Aorta (tissue), 5 donors: ENCODE measurements at regions not wholly inside any gene's neighbourhood (a gene's known extent, or its start where the extent isn't known, plus 50 kb on each side); places are given as distances from the start of the nearest gene placed in this dataset.

ENCODE experiments used
- ATAC-seq: fragments of 200-7000 bp; cut with Tn5 transposase; one replicate; pipeline ENCODE4 v1.9.1; 2022; ENCODE audit warnings: moderate library complexity; ENCODE audit not compliant: low FRiP score
- DNase-seq, 2 donors: peaks; one replicate each; pipeline ENCODE4 v3.0.0-alpha.2; 2020
- H3K27ac ChIP-seq, 2 donors: one replicate each; pipeline ENCODE4 v1.5.1; 2013; ENCODE audit warnings: low read length in 2 of 2, mild to moderate bottlenecking in 2 of 2, moderate library complexity in 2 of 2, control low read depth in 1 of 2, inconsistent platforms in 1 of 2, low read depth in 1 of 2
- H3K27me3 ChIP-seq, 2 donors: one replicate each; pipeline ENCODE4 v1.6.1; 2013; ENCODE audit warnings: control low read depth in 1 of 2, low read length in 1 of 2, mild to moderate bottlenecking in 1 of 2, moderate library complexity in 1 of 2; ENCODE audit not compliant: insufficient read depth in 2 of 2, control insufficient read depth in 1 of 2
- H3K36me3 ChIP-seq, 2 donors: one replicate each; pipeline ENCODE4 v1.6.1; 2013; ENCODE audit warnings: control low read depth in 1 of 2, low read length in 1 of 2, mild to moderate bottlenecking in 1 of 2; ENCODE audit not compliant: insufficient read depth in 2 of 2, control insufficient read depth in 1 of 2
- H3K4me1 ChIP-seq, 2 donors: one replicate each; pipeline ENCODE4 v1.6.1; 2013; ENCODE audit warnings: low read length in 2 of 2, control low read depth in 1 of 2, mild to moderate bottlenecking in 1 of 2, moderate library complexity in 1 of 2; ENCODE audit not compliant: insufficient read depth in 2 of 2, control insufficient read depth in 1 of 2
- H3K4me3 ChIP-seq, 2 donors: one replicate each; pipeline ENCODE4 v1.5.1; 2013; ENCODE audit warnings: low read length in 2 of 2, control low read depth in 1 of 2, mild to moderate bottlenecking in 1 of 2
- H3K9me3 ChIP-seq: one replicate; pipeline ENCODE4 v1.6.1; 2013; ENCODE audit warnings: mild to moderate bottlenecking, low read length; ENCODE audit not compliant: control insufficient read depth
- WGBS, 2 donors: extraction: QIAGEN DNeasy Blood & Tissue Kit; methylation state at CpG; one replicate each; pipeline ENCODE4 v1.1.7; 2013; 5-methylcytosine and 5-hydroxymethylcytosine counted together
- intact Hi-C, 2 donors: fragments of 100-400 bp; cut with DNase I; formaldehyde crosslinking; loops; one replicate each; pipeline versions ENCODE4 v1.14.2 to v1.15.0; 2022
- donor health status: healthy with polysubstance abuse.
- donor health status: Bipolar disorder and iron deficiency.
- donor health status: DM: no; HTN: no; CAD: no.
- donor health status: DM: no; HTN: no; CAD: no.
- donor health status: DM: yes; HTN: yes; CAD: no.

- ATAC-seq (no peak), DNase-seq (no peak)
- WGBS, 2 donors, result 55 to 63% methylated on average over 2 of the region's 2 CpGs
- no peak overlapping the region for H3K27ac ChIP-seq
- no peaks in the 10 kb centered on the region for H3K36me3 ChIP-seq
- no peaks in the 10 kb centered on the region for H3K9me3 ChIP-seq
- intact Hi-C loops, result no loop called here
- peaks cover 0 to 2% of the 10 kb centered on the region in 2 donors for H3K4me1 ChIP-seq
- no peak overlapping the region for H3K4me3 ChIP-seq
- H3K27me3 ChIP-seq, result no peaks in the 10 kb centered on the region
Measured at GRCh38 chr3:59631482-59631881, 581.7 kb upstream of the CFAP20DC start.

GRCh38 chr3:59621037-59621436, 571.2 kb upstream of the CFAP20DC start:
- Histone ChIP-seq H3K4me1 (no peaks in the 10 kb centered on the region), H3K36me3 (no peaks in the 10 kb centered on the region), H3K27ac (no peak overlapping the region), H3K4me3 (no peak overlapping the region), H3K9me3 (no peaks in the 10 kb centered on the region), H3K27me3 (no peaks in the 10 kb centered on the region)
- DNase-seq, result no peak
- ATAC-seq, result no peak
- intact Hi-C loops, result no loop called here
- WGBS, 2 donors, result 34 to 51% methylated on average over 3 of the region's 3 CpGs

GRCh38 chr3:59620325-59620724, 570.5 kb upstream of the CFAP20DC start:
- Histone ChIP-seq H3K4me1 (no peaks in the 10 kb centered on the region), H3K36me3 (no peaks in the 10 kb centered on the region), H3K27me3 (no peaks in the 10 kb centered on the region), H3K9me3 (no peaks in the 10 kb centered on the region), H3K4me3 (no peak overlapping the region), H3K27ac (no peak overlapping the region)
- ATAC-seq, result no peak
- no peak for DNase-seq
- 48 to 51% methylated on average over 4 of the region's 4 CpGs for WGBS, 2 donors
- intact Hi-C loops, result no loop called here

GRCh38 chr3:59612444-59612715, 562.6 kb upstream of the CFAP20DC start:
- no peak overlapping the region for H3K27ac ChIP-seq
- DNase-seq (no peak), ATAC-seq (no peak)
- no peaks in the 10 kb centered on the region for H3K36me3 ChIP-seq
- H3K27me3 ChIP-seq, result no peaks in the 10 kb centered on the region
- no peaks in the 10 kb centered on the region for H3K4me1 ChIP-seq
- intact Hi-C loops, result no loop called here
- H3K4me3 ChIP-seq, result no peak overlapping the region
- H3K9me3 ChIP-seq, result no peaks in the 10 kb centered on the region
- 95% methylated on average over 2 of the region's 2 CpGs for WGBS, 2 donors

GRCh38 chr3:59611649-59612443, 562.0 kb upstream of the CFAP20DC start:
- intact Hi-C loops, result no loop called here
- no peaks in the 10 kb centered on the region for H3K9me3 ChIP-seq

GRCh38 chr3:59609657-59610348, 560.0 kb upstream of the CFAP20DC start:
- no peak for DNase-seq
- no peak for ATAC-seq
- WGBS, 2 donors, result 87 to 90% methylated on average over 6 of the region's 6 CpGs
- intact Hi-C loops, result no loop called here
- H3K4me3 ChIP-seq, result no peak overlapping the region
- no peak overlapping the region for H3K27ac ChIP-seq
- no peaks in the 10 kb centered on the region for H3K4me1 ChIP-seq
- no peaks in the 10 kb centered on the region for H3K36me3 ChIP-seq
- H3K27me3 ChIP-seq, result no peaks in the 10 kb centered on the region
- no peaks in the 10 kb centered on the region for H3K9me3 ChIP-seq

More at GRCh38 chr3:59611649-59612443, 562.0 kb upstream of the CFAP20DC start:
- no peaks in the 10 kb centered on the region for H3K36me3 ChIP-seq
- ATAC-seq, result no peak
- H3K27me3 ChIP-seq, result no peaks in the 10 kb centered on the region
- no peak overlapping the region for H3K27ac ChIP-seq
- no peaks in the 10 kb centered on the region for H3K4me1 ChIP-seq
- H3K4me3 ChIP-seq, result no peak overlapping the region
- WGBS, 2 donors, result 49 to 59% methylated on average over 7 of the region's 7 CpGs
- no peak for DNase-seq

- Histone ChIP-seq H3K4me3 (no peak overlapping the region), H3K27me3 (no peaks in the 10 kb centered on the region), H3K27ac (no peak overlapping the region), H3K4me1 (no peaks in the 10 kb centered on the region), H3K9me3 (no peaks in the 10 kb centered on the region), H3K36me3 (no peaks in the 10 kb centered on the region)
- DNase-seq (no peak), ATAC-seq (no peak)
- 94 to 95% methylated on average over 6 of the region's 6 CpGs for WGBS, 2 donors
- intact Hi-C loops, result no loop called here
Measured at GRCh38 chr3:59608356-59608755, 558.5 kb upstream of the CFAP20DC start.

GRCh38 chr3:59607656-59608055, 557.8 kb upstream of the CFAP20DC start:
- Histone ChIP-seq H3K9me3 (no peaks in the 10 kb centered on the region), H3K4me1 (no peaks in the 10 kb centered on the region), H3K36me3 (no peaks in the 10 kb centered on the region), H3K4me3 (no peak overlapping the region), H3K27me3 (no peaks in the 10 kb centered on the region), H3K27ac (no peak overlapping the region)
- intact Hi-C loops, result no loop called here
- ATAC-seq, result peak; percentile 75
- no peak for DNase-seq
- 5 to 7% methylated on average over 1 of the region's 1 CpG for WGBS, 2 donors

- 52 to 57% methylated on average over 4 of the region's 4 CpGs for WGBS, 2 donors
- no peaks in the 10 kb centered on the region for H3K9me3 ChIP-seq
- no peak overlapping the region for H3K27ac ChIP-seq
- ATAC-seq (no peak), DNase-seq (no peak)
- H3K27me3 ChIP-seq, result no peaks in the 10 kb centered on the region
- H3K4me1 ChIP-seq, result no peaks in the 10 kb centered on the region
- no peak overlapping the region for H3K4me3 ChIP-seq
- intact Hi-C loops, result no loop called here
- H3K36me3 ChIP-seq, result no peaks in the 10 kb centered on the region
Measured at GRCh38 chr3:59606638-59607266, 556.9 kb upstream of the CFAP20DC start.
